ENCODE measurements at regions not wholly inside any gene's neighbourhood (a gene's known extent, or its start where the extent isn't known, plus 50 kb on each side); places are given as distances from the start of the nearest gene placed in this dataset.

- TF ChIP-seq, protein P1, sequence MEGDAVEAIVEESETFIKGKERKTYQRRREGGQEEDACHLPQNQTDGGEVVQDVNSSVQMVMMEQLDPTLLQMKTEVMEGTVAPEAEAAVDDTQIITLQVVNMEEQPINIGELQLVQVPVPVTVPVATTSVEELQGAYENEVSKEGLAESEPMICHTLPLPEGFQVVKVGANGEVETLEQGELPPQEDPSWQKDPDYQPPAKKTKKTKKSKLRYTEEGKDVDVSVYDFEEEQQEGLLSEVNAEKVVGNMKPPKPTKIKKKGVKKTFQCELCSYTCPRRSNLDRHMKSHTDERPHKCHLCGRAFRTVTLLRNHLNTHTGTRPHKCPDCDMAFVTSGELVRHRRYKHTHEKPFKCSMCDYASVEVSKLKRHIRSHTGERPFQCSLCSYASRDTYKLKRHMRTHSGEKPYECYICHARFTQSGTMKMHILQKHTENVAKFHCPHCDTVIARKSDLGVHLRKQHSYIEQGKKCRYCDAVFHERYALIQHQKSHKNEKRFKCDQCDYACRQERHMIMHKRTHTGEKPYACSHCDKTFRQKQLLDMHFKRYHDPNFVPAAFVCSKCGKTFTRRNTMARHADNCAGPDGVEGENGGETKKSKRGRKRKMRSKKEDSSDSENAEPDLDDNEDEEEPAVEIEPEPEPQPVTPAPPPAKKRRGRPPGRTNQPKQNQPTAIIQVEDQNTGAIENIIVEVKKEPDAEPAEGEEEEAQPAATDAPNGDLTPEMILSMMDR (IDR thresholded peaks at IDR 0.05) = no peak
- TF ChIP-seq, protein P2, sequence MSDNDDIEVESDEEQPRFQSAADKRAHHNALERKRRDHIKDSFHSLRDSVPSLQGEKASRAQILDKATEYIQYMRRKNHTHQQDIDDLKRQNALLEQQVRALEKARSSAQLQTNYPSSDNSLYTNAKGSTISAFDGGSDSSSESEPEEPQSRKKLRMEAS (IDR thresholded peaks at IDR 0.05) = no peak
- TF ChIP-seq EP300 (IDR thresholded peaks at IDR 0.05) (no peak), SMC3 (IDR thresholded peaks at IDR 0.05) (no peak), RAD21 (conservative IDR thresholded peaks at IDR 0.05 in 1 of 2, IDR thresholded peaks at IDR 0.05 in 1 of 2) (no peak), SREBF2 (IDR thresholded peaks at IDR 0.05) (no peak), POLR2A (IDR thresholded peaks at IDR 0.05; ENCODE audit: low read length) (no peak), TP53 (CRISPR knock-in tag; IDR thresholded peaks at IDR 0.05) (no peak), CHD2 (IDR thresholded peaks at IDR 0.05; ENCODE audit: low read length, partially characterized antibody) (no peak), BHLHE40 (IDR thresholded peaks at IDR 0.05; ENCODE audit: low read depth, low read length) (no peak), JUN (IDR thresholded peaks at IDR 0.05) (no peak), HDAC2 (IDR thresholded peaks at IDR 0.05) (no peak)
Observed at GRCh38 chr3:72047221-72047871, 262.4 kb upstream of the PROK2 start.
